Smooth muscle cell (in vitro differentiated cells): ENCODE measurements at regions not wholly inside any gene's neighbourhood (a gene's known extent, or its start where the extent isn't known, plus 50 kb on each side); places are given as distances from the start of the nearest gene placed in this dataset.
"Not testable (repeated sequence)": the region's sequence is repeated elsewhere in the genome, so short reads cannot be mapped to it uniquely, and the experiment has no call there.

Experiments
- DNase-seq: peaks from one replicate; lab custom pipeline; 2025; ENCODE audit not compliant: unreplicated experiment; lab: John Stamatoyannopoulos, UW
- H2AFZ ChIP-seq: fragments of 200-600 bp; sonication (generic); 2 replicates; pipeline ENCODE4 v1.6.0; 2016; ENCODE audit warnings: antibody characterized with exemption, low read depth, mild to moderate bottlenecking
- H3F3A ChIP-seq: fragments of 200-600 bp; sonication (generic); 2 replicates; pipeline ENCODE4 v1.6.0; 2017; ENCODE audit warnings: antibody characterized with exemption, low read depth
- H3K27ac ChIP-seq: fragments of 200-600 bp; sonication (generic); 2 replicates; pipeline ENCODE4 v1.5.1; 2016; ENCODE audit warnings: low read depth, mild to moderate bottlenecking
- H3K27me3 ChIP-seq: fragments of 200-600 bp; sonication (generic); 2 replicates; pipeline ENCODE4 v1.6.1; 2016; ENCODE audit warnings: low read depth, mild to moderate bottlenecking
- H3K36me3 ChIP-seq: fragments of 200-600 bp; sonication (generic); 2 replicates; pipeline ENCODE4 v1.5.1; 2016; ENCODE audit warnings: low read depth
- H3K4me1 ChIP-seq: fragments of 200-600 bp; sonication (generic); 2 replicates; pipeline ENCODE4 v1.5.1; 2016; ENCODE audit warnings: low read depth
- H3K4me2 ChIP-seq: fragments of 200-600 bp; sonication (generic); 2 replicates; pipeline ENCODE4 v1.6.0; 2016; ENCODE audit warnings: mild to moderate bottlenecking
- H3K4me3 ChIP-seq: fragments of 200-600 bp; sonication (generic); 2 replicates; pipeline ENCODE4 v1.5.1; 2016; ENCODE audit warnings: mild to moderate bottlenecking
- H3K79me2 ChIP-seq: fragments of 200-600 bp; sonication (generic); 2 replicates; pipeline ENCODE4 v1.6.0; 2016; ENCODE audit warnings: low read depth, mild to moderate bottlenecking
- H3K9ac ChIP-seq: fragments of 200-600 bp; sonication (generic); 2 replicates; pipeline ENCODE4 v1.6.0; 2016; ENCODE audit warnings: low read depth
- H3K9me3 ChIP-seq: fragments of 200-600 bp; sonication (generic); replicated peaks from 2 replicates; pipeline ENCODE4 v1.5.1; 2016; ENCODE audit warnings: low read depth
- H4K20me1 ChIP-seq: fragments of 200-600 bp; sonication (generic); 2 replicates; pipeline ENCODE4 v1.6.0; 2016; ENCODE audit warnings: low read depth
- WGBS: methylation state at CpG from one replicate; pipeline ENCODE4 v1.1.7; 2016; ENCODE audit warnings: low lambda C conversion rate; 5-methylcytosine and 5-hydroxymethylcytosine counted together

DNA sequence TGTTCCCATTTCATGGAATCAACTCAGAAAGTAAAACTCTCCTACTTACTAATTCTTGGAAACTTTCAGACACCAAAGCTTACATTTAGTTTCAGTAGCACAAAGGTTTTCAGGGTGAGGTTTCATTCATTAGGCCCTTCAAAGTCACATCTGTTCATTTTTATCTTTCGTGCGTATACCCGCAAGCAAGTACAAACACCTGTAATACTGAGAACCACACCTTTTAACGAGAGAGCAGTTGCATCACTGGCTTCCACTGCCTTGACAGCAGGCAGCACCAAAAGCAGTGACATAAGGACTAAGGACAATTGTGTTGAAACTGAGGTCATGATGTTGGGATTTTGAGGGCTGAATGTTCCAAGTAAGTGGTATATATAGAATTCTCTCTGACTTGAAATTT is 60.5 kb downstream of the GOLGA6L22 start:
- not testable (repeated sequence) for H3K9me3 ChIP-seq, H3K4me1 ChIP-seq, H2AFZ ChIP-seq

DNA sequence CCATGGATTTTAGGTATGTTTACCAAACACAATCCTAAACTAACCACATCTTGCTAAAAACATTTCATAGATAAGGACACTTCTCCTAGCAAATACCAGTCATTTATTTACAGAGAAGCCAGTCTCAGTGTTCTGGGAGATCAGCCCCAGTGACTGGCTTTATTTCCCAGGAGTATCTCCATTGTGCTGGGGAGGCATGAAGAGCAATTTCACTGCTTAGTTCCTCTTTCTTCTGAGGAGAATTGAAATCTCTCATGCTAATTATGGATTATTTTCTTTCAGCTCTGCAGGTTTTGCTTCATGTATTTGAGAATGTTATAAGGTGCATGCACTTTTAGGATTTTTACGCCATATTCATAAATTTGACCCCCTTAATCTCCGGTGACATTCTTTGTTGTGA is 67.8 kb downstream of the GOLGA6L22 start:
- not testable (repeated sequence) for H3K27ac ChIP-seq, H3K4me1 ChIP-seq, H3K9me3 ChIP-seq, H3K27me3 ChIP-seq, DNase-seq, H3K9ac ChIP-seq, H2AFZ ChIP-seq, H3F3A ChIP-seq, H3K4me2 ChIP-seq, H3K36me3 ChIP-seq, H3K4me3 ChIP-seq, H4K20me1 ChIP-seq, H3K79me2 ChIP-seq
- WGBS, result no CpG with 5 or more reads among the region's 2 CpGs

More for the DNA sequence above, 60.5 kb downstream of the GOLGA6L22 start:
- not testable (repeated sequence) for H3K27ac ChIP-seq, H3K4me3 ChIP-seq, H4K20me1 ChIP-seq, H3K27me3 ChIP-seq, H3K9ac ChIP-seq, DNase-seq, H3K79me2 ChIP-seq, H3F3A ChIP-seq, H3K36me3 ChIP-seq, H3K4me2 ChIP-seq
- no CpG with 5 or more reads among the region's 4 CpGs for WGBS

DNA sequence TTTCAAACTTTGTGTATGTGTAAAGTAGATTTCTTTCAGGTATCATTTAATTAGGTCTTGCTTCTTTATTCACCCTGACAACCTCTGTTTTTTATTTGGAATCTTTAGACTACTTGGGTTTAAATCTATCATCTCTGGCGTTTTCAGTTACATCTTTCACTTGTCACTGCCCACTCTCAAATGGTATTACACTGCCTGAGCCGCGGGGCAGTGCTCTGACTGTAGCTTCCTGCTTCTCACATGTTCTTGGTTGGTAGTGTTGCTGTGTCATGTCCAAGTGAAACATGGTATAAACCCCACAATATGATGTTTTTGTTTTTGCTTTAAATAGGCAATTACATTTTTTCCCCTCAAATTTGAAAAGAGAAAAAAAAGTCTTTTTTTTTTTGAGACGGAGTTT is 68.3 kb downstream of the GOLGA6L22 start:
- not testable (repeated sequence) for H3K36me3 ChIP-seq, H3K9ac ChIP-seq, H3K79me2 ChIP-seq, H3K4me1 ChIP-seq, H3F3A ChIP-seq, H3K9me3 ChIP-seq, H3K4me2 ChIP-seq, H3K27me3 ChIP-seq, H3K4me3 ChIP-seq, H3K27ac ChIP-seq, H4K20me1 ChIP-seq, H2AFZ ChIP-seq, DNase-seq
- 91% methylated on average over 3 of the region's 4 CpGs for WGBS

DNA sequence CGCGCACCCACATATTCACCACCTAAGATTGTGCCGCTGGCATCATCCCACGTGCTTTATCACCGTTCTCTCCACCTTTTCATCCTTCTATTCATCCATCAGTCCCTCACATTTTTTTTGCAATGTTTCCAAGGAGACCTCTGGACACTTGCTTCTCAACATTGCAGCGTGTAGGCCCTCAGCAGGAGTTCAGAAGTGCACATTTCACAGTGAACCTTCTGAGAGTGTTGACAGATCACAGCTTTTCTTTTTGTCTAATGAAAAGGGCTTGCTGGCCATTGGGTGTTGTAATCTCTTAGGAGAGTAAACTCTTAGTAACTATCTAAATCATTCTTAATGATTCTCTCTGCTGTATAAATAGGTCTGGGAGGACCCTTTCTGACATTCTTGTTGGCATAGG is 70.5 kb downstream of the GOLGA6L22 start:
- not testable (repeated sequence) for H3K27ac ChIP-seq, H3K4me1 ChIP-seq, H3K4me3 ChIP-seq, H3K9ac ChIP-seq, H3K79me2 ChIP-seq, H3K27me3 ChIP-seq, DNase-seq, H3K36me3 ChIP-seq, H3F3A ChIP-seq, H3K9me3 ChIP-seq, H4K20me1 ChIP-seq, H3K4me2 ChIP-seq, H2AFZ ChIP-seq
- WGBS, result no CpG with 5 or more reads among the region's 6 CpGs

DNA sequence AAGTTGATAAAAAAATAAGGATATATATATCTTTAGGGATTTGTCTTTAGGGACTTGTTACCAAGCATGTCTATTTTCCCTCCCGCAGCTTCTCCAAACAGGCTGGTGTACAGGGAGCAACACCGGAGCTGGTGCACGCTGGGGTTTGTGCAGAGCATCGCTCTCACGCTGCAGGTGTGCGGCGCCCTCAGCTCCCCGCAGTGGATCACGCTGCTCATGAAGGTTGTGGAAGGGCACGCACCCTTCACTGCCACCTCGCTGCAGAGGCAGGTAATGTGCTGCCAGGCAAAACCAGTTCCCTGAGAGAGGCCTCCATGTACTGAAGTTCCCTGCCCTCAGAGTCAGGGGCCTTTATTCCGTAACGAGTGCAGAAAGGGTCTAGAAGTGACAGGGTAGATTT is 101.0 kb downstream of the GOLGA6L22 start:
- 96% methylated on average over 11 of the region's 13 CpGs for WGBS

DNA sequence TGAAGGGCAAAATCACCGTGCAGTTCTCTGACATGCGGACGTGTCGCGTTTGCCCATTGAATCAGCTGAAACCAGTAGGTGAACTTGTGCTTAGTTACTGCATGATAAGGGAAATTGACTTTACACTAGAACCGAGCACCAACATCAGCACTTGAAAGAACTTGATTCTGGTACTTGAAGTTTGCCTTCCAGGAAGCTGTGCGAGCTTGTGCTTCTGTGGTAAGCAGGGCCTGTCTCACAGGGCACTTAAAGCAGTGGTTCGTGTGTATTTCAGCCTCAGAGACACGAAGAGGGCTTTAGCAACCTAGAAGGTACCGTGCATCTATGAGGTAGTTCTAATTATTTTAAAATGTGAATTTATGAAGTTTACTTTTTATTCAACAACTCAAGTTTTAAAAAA is 103.0 kb downstream of the GOLGA6L22 start:
- DNase-seq, H3K9me3 ChIP-seq: not testable (repeated sequence)
- WGBS, result 100% methylated on average over 1 of the region's 10 CpGs

More for the DNA sequence above, 101.0 kb downstream of the GOLGA6L22 start:
- H2AFZ ChIP-seq, H3K9me3 ChIP-seq, DNase-seq, H3F3A ChIP-seq, H3K4me2 ChIP-seq, H3K36me3 ChIP-seq, H3K27me3 ChIP-seq, H3K9ac ChIP-seq, H3K79me2 ChIP-seq, H3K27ac ChIP-seq, H3K4me1 ChIP-seq, H3K4me3 ChIP-seq, H4K20me1 ChIP-seq: not testable (repeated sequence)

DNA sequence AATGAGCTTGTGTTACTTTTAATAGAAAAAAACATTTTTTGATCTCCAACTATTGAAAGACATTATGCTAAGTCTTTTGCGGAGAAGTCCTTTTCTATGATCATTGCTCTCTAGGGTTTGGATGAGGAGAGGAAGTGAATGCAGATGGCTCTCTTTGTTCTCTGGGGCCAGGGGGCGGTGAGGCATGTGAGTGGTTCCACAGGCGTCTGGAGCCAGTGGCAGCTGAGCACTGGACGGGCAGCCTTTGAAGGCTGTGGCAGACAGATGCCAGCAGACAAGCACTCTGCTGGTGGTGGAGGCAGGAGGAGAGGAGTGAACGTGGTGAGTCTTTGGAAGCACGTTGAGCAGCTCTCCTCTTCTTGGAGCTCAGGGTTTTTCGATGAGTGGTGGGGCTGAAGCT is 107.8 kb downstream of the GOLGA6L22 start:
- H3K9me3 ChIP-seq, H3K27me3 ChIP-seq, H3K36me3 ChIP-seq, H3F3A ChIP-seq, H3K79me2 ChIP-seq, H4K20me1 ChIP-seq, H3K4me2 ChIP-seq, DNase-seq, H2AFZ ChIP-seq, H3K27ac ChIP-seq, H3K4me1 ChIP-seq, H3K4me3 ChIP-seq, H3K9ac ChIP-seq: not testable (repeated sequence)
- no CpG with 5 or more reads among the region's 7 CpGs for WGBS

More for the DNA sequence above, 103.0 kb downstream of the GOLGA6L22 start:
- H3K4me3 ChIP-seq, H2AFZ ChIP-seq, H3K4me1 ChIP-seq, H3F3A ChIP-seq, H3K9ac ChIP-seq, H3K36me3 ChIP-seq, H3K79me2 ChIP-seq, H3K27ac ChIP-seq, H3K4me2 ChIP-seq, H3K27me3 ChIP-seq, H4K20me1 ChIP-seq: not testable (repeated sequence)

DNA sequence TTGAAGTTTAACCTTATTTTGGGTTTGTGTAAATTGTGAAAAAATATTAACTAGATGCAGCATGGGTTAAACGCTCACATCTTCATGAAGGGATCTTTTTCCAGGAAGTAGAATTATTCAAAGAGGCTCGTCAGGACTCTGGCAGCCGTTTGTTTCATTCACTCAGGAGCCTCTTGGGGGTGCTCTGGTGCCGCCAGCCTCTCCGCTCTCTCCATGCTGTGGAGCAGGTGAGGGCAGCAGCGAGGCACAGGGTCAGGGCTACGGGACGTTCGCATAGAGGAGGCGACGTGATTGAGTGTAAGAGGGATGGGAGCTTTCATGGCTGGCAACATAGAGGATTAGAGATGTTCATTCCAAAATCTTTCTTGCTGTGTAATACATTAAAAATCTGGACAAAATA is 110.8 kb downstream of the GOLGA6L22 start:
- H4K20me1 ChIP-seq, H3K4me3 ChIP-seq, H3K9me3 ChIP-seq, H3F3A ChIP-seq, H3K27ac ChIP-seq, H3K79me2 ChIP-seq, H3K4me2 ChIP-seq, H3K36me3 ChIP-seq, H3K27me3 ChIP-seq, H2AFZ ChIP-seq, H3K9ac ChIP-seq, DNase-seq, H3K4me1 ChIP-seq: not testable (repeated sequence)
- no CpG with 5 or more reads among the region's 11 CpGs for WGBS

DNA sequence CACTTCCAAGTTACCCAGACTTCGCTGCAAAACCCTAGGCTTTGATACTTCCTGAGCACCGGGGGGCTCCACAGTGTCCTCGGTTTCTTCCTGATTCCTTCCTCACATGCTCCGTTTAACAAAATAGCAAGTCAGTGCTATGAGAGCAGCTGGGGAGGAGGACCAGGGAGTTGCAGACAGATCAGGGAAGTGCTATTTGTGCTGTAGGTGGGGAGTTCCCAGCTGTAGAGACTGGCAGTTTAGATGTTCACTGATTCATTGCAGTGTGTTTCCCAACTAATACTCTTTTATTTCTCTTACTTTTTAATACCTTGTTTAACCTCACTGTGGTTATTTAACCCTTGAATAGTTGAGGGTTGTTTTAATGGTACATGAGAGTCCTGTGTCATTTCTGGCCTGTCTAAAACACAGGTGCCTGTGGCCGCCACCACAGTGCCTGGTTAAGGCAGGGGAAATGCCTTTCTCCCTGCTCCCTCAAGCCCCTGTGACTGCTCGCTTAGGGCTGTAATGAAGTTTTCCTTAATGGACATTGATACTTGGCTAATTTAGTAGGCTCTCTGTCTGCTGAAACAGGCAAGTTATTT is 113.5 kb downstream of the GOLGA6L22 start:
- not testable (repeated sequence) for H2AFZ ChIP-seq, H3K79me2 ChIP-seq, H3K4me2 ChIP-seq, DNase-seq, H3K4me1 ChIP-seq, H3K9ac ChIP-seq, H3K27ac ChIP-seq, H3K36me3 ChIP-seq, H3K4me3 ChIP-seq, H3K9me3 ChIP-seq, H4K20me1 ChIP-seq, H3F3A ChIP-seq, H3K27me3 ChIP-seq
- WGBS, result 74% methylated on average over 3 of the region's 6 CpGs
